NCI-H1105 treated with DMSO at 0.1 percent for 48 hours (cell line): ENCODE measurements at regions not wholly inside any gene's neighbourhood (a gene's known extent, or its start where the extent isn't known, plus 50 kb on each side); places are given as distances from the start of the nearest gene placed in this dataset.
A peak's percentile ranks its signal among the peaks of the same experiment; 100 is the strongest.
"Not testable (repeated sequence)": the region's sequence is repeated elsewhere in the genome, so short reads cannot be mapped to it uniquely, and the experiment has no call there.

Experiments used
- DNase-seq: peaks from one replicate; lab custom pipeline; 2025; lab: John Stamatoyannopoulos, UW

- DNase-seq: no peak
Measured at GRCh38 chr2:167582619-167583018, 664.8 kb downstream of the STK39 start.

- DNase-seq: peak; percentile 75
Measured at GRCh38 chr2:167581961-167582574, 665.3 kb downstream of the STK39 start.

GRCh38 chr2:167579826-167580225 lies 667.6 kb downstream of the STK39 start:
- no peak for DNase-seq

GRCh38 chr2:167575276-167575675 lies 672.1 kb downstream of the STK39 start:
- no peak for DNase-seq

- DNase-seq: peak; percentile 32
Measured at GRCh38 chr2:167572883-167573619, 674.3 kb downstream of the STK39 start.

- no peak for DNase-seq
Measured at GRCh38 chr2:167570370-167570769, 677.0 kb downstream of the STK39 start.

GRCh38 chr2:167563885-167564619 lies 675.8 kb downstream of the XIRP2 start:
- not testable (repeated sequence) for DNase-seq

GRCh38 chr2:167558272-167558991 lies 670.2 kb downstream of the XIRP2 start:
- DNase-seq: not testable (repeated sequence)

GRCh38 chr2:167555098-167555720 lies 666.9 kb downstream of the XIRP2 start:
- DNase-seq: no peak

GRCh38 chr2:167553635-167554034 lies 665.4 kb downstream of the XIRP2 start:
- DNase-seq: no peak

- no peak for DNase-seq
Measured at GRCh38 chr2:167551416-167551815, 663.1 kb downstream of the XIRP2 start.

GRCh38 chr2:167550448-167550847 lies 662.2 kb downstream of the XIRP2 start:
- DNase-seq: peak; percentile 54

- DNase-seq: no peak
Measured at GRCh38 chr2:167548396-167548795, 660.1 kb downstream of the XIRP2 start.

- DNase-seq: no peak
Measured at GRCh38 chr2:167544602-167545001, 656.3 kb downstream of the XIRP2 start.

- no peak for DNase-seq
Measured at GRCh38 chr2:167543721-167544120, 655.4 kb downstream of the XIRP2 start.

GRCh38 chr2:167537743-167538142 lies 649.5 kb downstream of the XIRP2 start:
- no peak for DNase-seq

- DNase-seq: no peak
Measured at GRCh38 chr2:167534443-167534842, 646.2 kb downstream of the XIRP2 start.

- DNase-seq: no peak
Measured at GRCh38 chr2:167524786-167525185, 636.5 kb downstream of the XIRP2 start.

GRCh38 chr2:167510071-167510759 lies 621.9 kb downstream of the XIRP2 start:
- no peak for DNase-seq

GRCh38 chr2:167509586-167509985 lies 621.3 kb downstream of the XIRP2 start:
- peak; percentile 63 for DNase-seq

GRCh38 chr2:167508709-167509108 lies 620.4 kb downstream of the XIRP2 start:
- DNase-seq: no peak
